Fibroblast of lung (primary cell): ENCODE measurements at regions not wholly inside any gene's neighbourhood (a gene's known extent, or its start where the extent isn't known, plus 50 kb on each side); places are given as distances from the start of the nearest gene placed in this dataset.
"Not testable (repeated sequence)": the region's sequence is repeated elsewhere in the genome, so short reads cannot be mapped to it uniquely, and the experiment has no call there.

ENCODE experiments used
- DNase-seq, 2 donors: peaks; one replicate each; pipeline versions ENCODE4 v3.0.0 to v3.0.0-alpha.2; 2010; ENCODE audit warnings: low read depth in 2 of 2
- H2AFZ ChIP-seq: 2 replicates; pipeline ENCODE4 v1.5.1; 2012; ENCODE audit warnings: low read length, control low read depth, inconsistent platforms
- H3K27ac ChIP-seq: 2 replicates; pipeline ENCODE4 v1.5.1; 2011; ENCODE audit warnings: low read length, control low read depth; ENCODE audit not compliant: insufficient read depth
- H3K27me3 ChIP-seq: 2 replicates; pipeline ENCODE4 v1.5.1; 2011; ENCODE audit warnings: mild to moderate bottlenecking, low read length; ENCODE audit not compliant: control insufficient read depth, insufficient read depth
- H3K36me3 ChIP-seq: 2 replicates; pipeline ENCODE4 v1.5.1; 2011; ENCODE audit warnings: low read length; ENCODE audit not compliant: control insufficient read depth, insufficient read depth
- H3K4me1 ChIP-seq: 2 replicates; pipeline ENCODE4 v1.5.1; 2011; ENCODE audit warnings: low read length; ENCODE audit not compliant: control insufficient read depth, insufficient read depth; ENCODE audit errors: extremely low read depth
- H3K4me2 ChIP-seq: 2 replicates; pipeline ENCODE4 v1.5.1; 2011; ENCODE audit warnings: low read length, control low read depth; ENCODE audit not compliant: insufficient read depth; ENCODE audit errors: extremely low read depth
- H3K4me3 ChIP-seq, 4 experiments: fragments of 200-600 bp in 1 of 4; sonication (generic) in 1 of 4; replicated peaks in 1 of 4; 2 replicates each; pipeline ENCODE4 v1.5.1; 2011 to 2016; ENCODE audit warnings: low read length in 4 of 4, low read depth in 3 of 4, mild to moderate bottlenecking in 3 of 4, control low read depth in 2 of 4, inconsistent platforms in 1 of 4, mixed read lengths in 1 of 4; ENCODE audit not compliant: insufficient read depth in 1 of 4; ENCODE audit errors: control extremely low read depth in 1 of 4
- H3K79me2 ChIP-seq: 2 replicates; pipeline ENCODE4 v1.5.1; 2012; ENCODE audit warnings: mild to moderate bottlenecking, low read length, inconsistent platforms; ENCODE audit not compliant: control insufficient read depth, insufficient read depth
- H3K9ac ChIP-seq: 2 replicates; pipeline ENCODE4 v1.5.1; 2011; ENCODE audit warnings: mild to moderate bottlenecking, low read length, control low read depth; ENCODE audit not compliant: insufficient read depth
- H3K9me3 ChIP-seq: 2 replicates; pipeline ENCODE4 v1.5.1; 2012; ENCODE audit warnings: low read depth, low read length; ENCODE audit not compliant: control insufficient read depth, insufficient read depth
- H4K20me1 ChIP-seq: 2 replicates; pipeline ENCODE4 v1.5.1; 2011; ENCODE audit warnings: low read length; ENCODE audit not compliant: control insufficient read depth, insufficient read depth; ENCODE audit errors: extremely low read depth
- CTCF ChIP-seq, 2 donors: IDR thresholded peaks in 1 of 2; conservative IDR thresholded peaks in 1 of 2; 1 replicate in 1 of 2; 2 replicates in 1 of 2; pipeline ENCODE4 v1.5.1; 2011 to 2012; ENCODE audit warnings: low read length in 2 of 2, control low read depth in 1 of 2, inconsistent platforms in 1 of 2, low read depth in 1 of 2, mild to moderate bottlenecking in 1 of 2
- EZH2 ChIP-seq: IDR thresholded peaks from 2 replicates; pipeline ENCODE4 v1.5.1; 2012; ENCODE audit warnings: low read length, control low read depth, mild to moderate bottlenecking; ENCODE audit errors: missing control alignments

- H4K20me1 ChIP-seq, H3K4me3 ChIP-seq, H3K36me3 ChIP-seq, H2AFZ ChIP-seq, H3K9me3 ChIP-seq, H3K79me2 ChIP-seq, H3K4me1 ChIP-seq, H3K4me2 ChIP-seq, H3K27ac ChIP-seq, H3K27me3 ChIP-seq, H3K9ac ChIP-seq, DNase-seq: not testable (repeated sequence)
Observed at GRCh38 chr7:32775809-32776208, 115.8 kb downstream of the KBTBD2 start.

GRCh38 chr7:32774541-32774951 lies 117.0 kb downstream of the KBTBD2 start:
- Histone ChIP-seq H3K9me3 (no peaks in the 10 kb centered on the region), H3K4me3 (no peak overlapping the region), H3K4me1 (no peaks in the 10 kb centered on the region), H3K27me3 (no peaks in the 10 kb centered on the region), H3K36me3 (no peaks in the 10 kb centered on the region), H3K9ac (no peak overlapping the region), H4K20me1 (no peaks in the 10 kb centered on the region), H2AFZ (no peak overlapping the region), H3K27ac (no peak overlapping the region), H3K4me2 (no peak overlapping the region), H3K79me2 (no peaks in the 10 kb centered on the region)
- TF ChIP-seq EZH2 (no peak), CTCF (conservative IDR thresholded peaks at IDR 0.05 in 1 of 2, IDR thresholded peaks at IDR 0.05 in 1 of 2; ENCODE audit: low read depth in 1 of 2, low read length in 2 of 2) (no peak)
- DNase-seq = no peak

- not testable (repeated sequence) for H3K79me2 ChIP-seq, H3K4me1 ChIP-seq, H3K9me3 ChIP-seq, H3K27me3 ChIP-seq, H2AFZ ChIP-seq, H3K9ac ChIP-seq, H3K4me2 ChIP-seq, H3K4me3 ChIP-seq, H4K20me1 ChIP-seq, H3K36me3 ChIP-seq, H3K27ac ChIP-seq
- peak in 1 of 2 donors; percentile 57 for DNase-seq
Observed at GRCh38 chr7:32768866-32769510, 122.6 kb downstream of the KBTBD2 start.

- not testable (repeated sequence) for H2AFZ ChIP-seq, H3K79me2 ChIP-seq, H3K9ac ChIP-seq, H3K4me3 ChIP-seq, H3K27ac ChIP-seq, H3K4me1 ChIP-seq, DNase-seq, H3K4me2 ChIP-seq, H3K27me3 ChIP-seq, H3K36me3 ChIP-seq, H4K20me1 ChIP-seq, H3K9me3 ChIP-seq
Observed at GRCh38 chr7:32768338-32768737, 123.2 kb downstream of the KBTBD2 start.
